HepG2 (cell line): ENCODE measurements at regions not wholly inside any gene's neighbourhood (a gene's known extent, or its start where the extent isn't known, plus 50 kb on each side); places are given as distances from the start of the nearest gene placed in this dataset.
"Not testable (repeated sequence)": the region's sequence is repeated elsewhere in the genome, so short reads cannot be mapped to it uniquely, and the experiment has no call there.

Experiments used
- EZH2 ChIP-seq: conservative IDR thresholded peaks from 2 replicates; pipeline ENCODE4 v1.6.1; 2012; ENCODE audit warnings: mild to moderate bottlenecking, low read depth, low read length, moderate library complexity
- MYC ChIP-seq: sonication (generic); formaldehyde crosslinking; IDR thresholded peaks from 2 replicates; pipeline ENCODE4 v1.9.0; 2021; ENCODE audit warnings: missing genetic modification reagents, borderline replicate concordance
- POLR2A ChIP-seq, 2 experiments: IDR thresholded peaks; 2 replicates each; pipeline ENCODE4 v1.6.1; 2011; ENCODE audit warnings: low read depth in 2 of 2, low read length in 2 of 2, mild to moderate bottlenecking in 1 of 2, moderate library complexity in 1 of 2; ENCODE audit not compliant: insufficient read depth in 1 of 2
- TGIF2 ChIP-seq: IDR thresholded peaks from 2 replicates; pipeline ENCODE4 v1.6.1; 2016; ENCODE audit warnings: control low read depth, missing compliant biosample characterization
- ZNF557 ChIP-seq: sonication (generic); formaldehyde crosslinking; IDR thresholded peaks from 2 replicates; pipeline ENCODE4 v1.4.0; 2020; ENCODE audit warnings: missing genetic modification reagents
- ZNF83 ChIP-seq: sonication (generic); formaldehyde crosslinking; IDR thresholded peaks from 2 replicates; pipeline ENCODE4 v1.4.0; 2020; ENCODE audit warnings: missing genetic modification reagents, mild to moderate bottlenecking, borderline replicate concordance

- not testable (repeated sequence) for TF ChIP-seq TGIF2 (CRISPR knock-in tag); MYC (CRISPR knock-in tag); EZH2; ZNF83; POLR2A (IDR thresholded peaks at IDR 0.05; ENCODE audit: insufficient read depth in 1 of 2, low read depth in 2 of 2, low read length in 2 of 2); ZNF557 (CRISPR knock-in tag)
Observed at GRCh38 chrX:65585226-65585625, 50.6 kb upstream of the LAS1L start.
